Glomerular visceral epithelial cell (primary cell): ENCODE measurements at regions not wholly inside any gene's neighbourhood (a gene's known extent, or its start where the extent isn't known, plus 50 kb on each side); places are given as distances from the start of the nearest gene placed in this dataset.
"Not testable (repeated sequence)": the region's sequence is repeated elsewhere in the genome, so short reads cannot be mapped to it uniquely, and the experiment has no call there.

Experiments used
- DNase-seq: peaks from one replicate; pipeline ENCODE4 v3.0.0-alpha.2; 2016; ENCODE audit errors: extremely low spot score

GRCh38 chr20:41784209-41784958 lies 166.2 kb upstream of the CHD6 start:
- DNase-seq: no peak

- DNase-seq: no peak
Observed at GRCh38 chr20:41783423-41784208, 165.4 kb upstream of the CHD6 start.

- no peak for DNase-seq
Observed at GRCh38 chr20:41782730-41783406, 164.7 kb upstream of the CHD6 start.

- no peak for DNase-seq
Observed at GRCh38 chr20:41782255-41782654, 164.1 kb upstream of the CHD6 start.

GRCh38 chr20:41776421-41776820 lies 158.2 kb upstream of the CHD6 start:
- no peak for DNase-seq

GRCh38 chr20:41774291-41774690 lies 156.1 kb upstream of the CHD6 start:
- DNase-seq: no peak

GRCh38 chr20:41770965-41771364 lies 152.8 kb upstream of the CHD6 start:
- DNase-seq: no peak

- DNase-seq: no peak
Observed at GRCh38 chr20:41770427-41770826, 152.2 kb upstream of the CHD6 start.

GRCh38 chr20:41769592-41770018 lies 151.4 kb upstream of the CHD6 start:
- no peak for DNase-seq

GRCh38 chr20:41750137-41750536 lies 132.0 kb upstream of the CHD6 start:
- no peak for DNase-seq

GRCh38 chr20:41748756-41749582 lies 130.8 kb upstream of the CHD6 start:
- DNase-seq: no peak

GRCh38 chr20:41748051-41748450 lies 129.9 kb upstream of the CHD6 start:
- no peak for DNase-seq

- DNase-seq: no peak
Observed at GRCh38 chr20:41747226-41747625, 129.0 kb upstream of the CHD6 start.

- DNase-seq: no peak
Observed at GRCh38 chr20:41746635-41747034, 128.5 kb upstream of the CHD6 start.

- peak; percentile 49 for DNase-seq
Observed at GRCh38 chr20:41738604-41739206, 120.5 kb upstream of the CHD6 start.

- DNase-seq: no peak
Observed at GRCh38 chr20:41735949-41736348, 117.8 kb upstream of the CHD6 start.

GRCh38 chr20:41734506-41734945 lies 116.3 kb upstream of the CHD6 start:
- DNase-seq: peak; percentile 49

- DNase-seq: no peak
Observed at GRCh38 chr20:41733151-41733550, 115.0 kb upstream of the CHD6 start.

GRCh38 chr20:41731198-41731597 lies 113.0 kb upstream of the CHD6 start:
- DNase-seq: not testable (repeated sequence)

- not testable (repeated sequence) for DNase-seq
Observed at GRCh38 chr20:41727681-41728080, 109.5 kb upstream of the CHD6 start.

GRCh38 chr20:41726727-41727126 lies 108.5 kb upstream of the CHD6 start:
- no peak for DNase-seq
